NCI-H146 (cell line): ENCODE measurements at regions not wholly inside any gene's neighbourhood (a gene's known extent, or its start where the extent isn't known, plus 50 kb on each side); places are given as distances from the start of the nearest gene placed in this dataset.

Source experiments
- DNase-seq: peaks from one replicate; lab custom pipeline; 2025; lab: John Stamatoyannopoulos, UW

- no peak for DNase-seq
Observed at GRCh38 chr9:86443992-86444391, 89.8 kb upstream of the TUT7 start.

- DNase-seq, result peak; percentile 3
Observed at GRCh38 chr9:86434039-86434726, 80.0 kb upstream of the TUT7 start.

- no peak for DNase-seq
Observed at GRCh38 chr9:86424251-86424891, 70.2 kb upstream of the TUT7 start.

GRCh38 chr9:86413971-86414880 is 60.0 kb upstream of the TUT7 start:
- DNase-seq, result no peak

- no peak for DNase-seq
Observed at GRCh38 chr9:86410281-86410680, 56.1 kb upstream of the TUT7 start.

GRCh38 chr9:86408121-86408520 is 53.9 kb upstream of the TUT7 start:
- DNase-seq, result no peak

GRCh38 chr9:86407022-86407421 is 52.8 kb upstream of the TUT7 start:
- no peak for DNase-seq

GRCh38 chr9:86406366-86406765 is 52.2 kb upstream of the TUT7 start:
- no peak for DNase-seq

GRCh38 chr9:86405926-86406325 is 51.7 kb upstream of the TUT7 start:
- DNase-seq, result no peak

GRCh38 chr9:86405086-86405491 is 50.9 kb upstream of the TUT7 start:
- no peak for DNase-seq
